GM13977 (cell line): ENCODE measurements at regions not wholly inside any gene's neighbourhood (a gene's known extent, or its start where the extent isn't known, plus 50 kb on each side); places are given as distances from the start of the nearest gene placed in this dataset.

Experiments
- DNase-seq: peaks from one replicate; pipeline ENCODE4 v3.0.0; 2012; ENCODE audit warnings: low spot score
- in situ Hi-C: fragments of 300-500 bp; cut with MboI; formaldehyde crosslinking; loops from one replicate; pipeline ENCODE4 v1.12.0; 2022; ENCODE audit warnings: low sequenced_read_pairs, low pct_unique_long_range_greater_than_20kb, mixed read lengths, inconsistent platforms; ENCODE audit not compliant: unreplicated experiment
- TF ChIP-seq, protein P1 (sequence below): IDR thresholded peaks from 2 replicates; pipeline ENCODE4 v1.5.1; 2012; ENCODE audit warnings: mild to moderate bottlenecking, control low read depth; ENCODE audit not compliant: insufficient read depth; ENCODE audit errors: extremely low read depth, missing control alignments

DNA sequence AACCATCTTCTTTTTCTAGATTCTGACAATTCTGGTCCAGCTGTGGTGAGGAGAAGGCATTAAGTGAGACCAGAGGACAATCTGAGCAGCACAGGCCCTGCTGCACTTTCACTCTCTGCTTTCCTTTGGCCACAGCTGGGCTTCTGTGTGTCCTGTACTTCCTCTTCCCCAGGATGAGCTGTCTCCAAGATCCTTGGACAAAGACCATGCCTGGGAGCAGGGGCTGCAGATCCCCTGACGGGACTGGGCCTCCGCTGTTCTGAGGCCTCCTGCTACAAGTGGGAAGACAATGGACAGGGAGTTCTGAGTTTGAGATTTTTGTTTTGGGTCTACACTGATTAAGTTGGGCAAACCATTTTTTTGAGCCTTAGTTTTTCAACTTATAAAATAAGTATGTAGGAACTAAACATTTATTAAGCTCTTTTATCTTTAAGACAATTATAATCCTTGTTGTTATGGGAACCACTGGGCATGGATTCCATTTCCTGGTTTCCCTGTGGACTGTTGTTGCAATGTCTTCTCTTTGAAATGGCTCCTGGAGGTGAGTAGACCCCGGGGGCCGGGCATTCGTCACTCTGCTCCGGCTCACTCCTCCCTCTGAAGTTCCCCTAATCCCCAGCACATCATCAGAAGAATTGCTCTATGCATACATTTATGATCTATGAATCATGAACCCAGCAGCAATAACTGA is 266.6 kb downstream of the ACTR3 start:
- in situ Hi-C loops: no loop called here

DNA sequence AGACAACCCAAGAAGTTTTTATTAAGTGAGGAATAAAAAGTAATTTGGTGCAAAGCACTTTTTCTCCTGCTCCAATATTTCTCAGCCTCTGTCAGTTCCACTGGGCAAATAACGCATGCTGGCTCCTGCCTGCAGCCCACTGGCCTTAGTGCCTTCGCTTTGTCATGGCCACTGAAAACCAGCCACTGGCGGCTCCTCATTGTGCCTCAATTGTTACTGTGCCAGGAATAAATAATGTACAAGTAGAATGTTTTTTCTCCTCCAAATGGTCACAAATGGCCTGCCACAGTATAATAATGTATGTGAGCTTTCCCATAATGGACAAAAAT is 267.1 kb downstream of the ACTR3 start:
- no peak for DNase-seq
- in situ Hi-C loops: no loop called here
- TF ChIP-seq, protein P1, sequence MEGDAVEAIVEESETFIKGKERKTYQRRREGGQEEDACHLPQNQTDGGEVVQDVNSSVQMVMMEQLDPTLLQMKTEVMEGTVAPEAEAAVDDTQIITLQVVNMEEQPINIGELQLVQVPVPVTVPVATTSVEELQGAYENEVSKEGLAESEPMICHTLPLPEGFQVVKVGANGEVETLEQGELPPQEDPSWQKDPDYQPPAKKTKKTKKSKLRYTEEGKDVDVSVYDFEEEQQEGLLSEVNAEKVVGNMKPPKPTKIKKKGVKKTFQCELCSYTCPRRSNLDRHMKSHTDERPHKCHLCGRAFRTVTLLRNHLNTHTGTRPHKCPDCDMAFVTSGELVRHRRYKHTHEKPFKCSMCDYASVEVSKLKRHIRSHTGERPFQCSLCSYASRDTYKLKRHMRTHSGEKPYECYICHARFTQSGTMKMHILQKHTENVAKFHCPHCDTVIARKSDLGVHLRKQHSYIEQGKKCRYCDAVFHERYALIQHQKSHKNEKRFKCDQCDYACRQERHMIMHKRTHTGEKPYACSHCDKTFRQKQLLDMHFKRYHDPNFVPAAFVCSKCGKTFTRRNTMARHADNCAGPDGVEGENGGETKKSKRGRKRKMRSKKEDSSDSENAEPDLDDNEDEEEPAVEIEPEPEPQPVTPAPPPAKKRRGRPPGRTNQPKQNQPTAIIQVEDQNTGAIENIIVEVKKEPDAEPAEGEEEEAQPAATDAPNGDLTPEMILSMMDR: no peak

More for the DNA sequence above, 266.6 kb downstream of the ACTR3 start:
- TF ChIP-seq, protein P1: no peak
- no peak for DNase-seq

DNA sequence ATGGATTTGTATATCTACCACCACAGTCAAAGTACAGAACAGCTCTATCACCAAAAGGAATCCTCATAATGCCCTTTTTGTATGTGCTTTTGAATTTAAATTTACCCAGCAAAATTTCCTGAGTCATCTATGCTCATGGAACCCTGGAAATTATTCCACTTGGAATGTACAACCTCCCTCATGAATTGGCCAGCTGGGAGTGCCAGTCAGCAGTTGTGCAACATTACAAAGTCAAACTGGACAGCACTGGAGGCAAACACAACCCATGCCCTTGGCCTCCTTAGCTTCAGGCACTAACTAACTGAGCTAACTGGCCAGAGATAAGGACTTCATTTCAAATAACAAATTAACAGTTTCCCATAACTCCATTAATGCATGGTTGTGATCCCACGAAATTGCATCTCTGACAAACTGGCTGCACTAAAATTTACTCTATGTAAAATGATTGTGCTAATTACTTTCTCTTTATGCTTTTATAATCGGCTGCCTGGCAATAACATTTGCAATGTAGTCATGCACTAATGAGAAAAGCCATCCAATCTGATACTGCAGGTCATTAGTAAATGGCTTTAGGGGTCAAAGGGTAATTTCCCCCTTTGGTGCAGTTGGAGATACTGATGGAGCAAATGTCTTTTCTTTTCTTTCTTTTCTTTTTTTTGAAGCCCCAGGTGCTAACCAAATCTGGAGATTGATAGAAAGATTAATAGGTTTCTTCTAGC is 270.5 kb downstream of the ACTR3 start:
- DNase-seq: no peak
- TF ChIP-seq, protein P1: no peak
- in situ Hi-C loops: no loop called here

DNA sequence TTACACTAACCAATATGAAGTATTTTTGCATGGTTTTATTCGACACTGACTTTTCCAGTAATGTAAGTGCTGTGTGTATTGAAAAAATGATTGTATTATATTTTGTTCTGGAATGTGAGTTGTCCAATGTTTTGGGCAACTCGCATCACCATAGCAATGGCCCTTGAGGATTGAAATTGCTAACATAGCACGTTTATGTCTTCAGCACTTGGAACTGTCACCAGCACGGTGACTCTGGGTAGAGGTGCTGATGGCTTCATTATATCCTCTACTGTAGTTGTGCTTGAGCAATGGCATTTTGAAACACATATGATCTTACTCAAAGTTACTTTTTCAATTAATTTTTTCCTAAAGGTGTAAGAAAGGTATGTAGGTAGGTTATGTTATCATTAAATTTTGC is 271.5 kb downstream of the ACTR3 start:
- TF ChIP-seq, protein P1: no peak
- no peak for DNase-seq
- in situ Hi-C loops: no loop called here

DNA sequence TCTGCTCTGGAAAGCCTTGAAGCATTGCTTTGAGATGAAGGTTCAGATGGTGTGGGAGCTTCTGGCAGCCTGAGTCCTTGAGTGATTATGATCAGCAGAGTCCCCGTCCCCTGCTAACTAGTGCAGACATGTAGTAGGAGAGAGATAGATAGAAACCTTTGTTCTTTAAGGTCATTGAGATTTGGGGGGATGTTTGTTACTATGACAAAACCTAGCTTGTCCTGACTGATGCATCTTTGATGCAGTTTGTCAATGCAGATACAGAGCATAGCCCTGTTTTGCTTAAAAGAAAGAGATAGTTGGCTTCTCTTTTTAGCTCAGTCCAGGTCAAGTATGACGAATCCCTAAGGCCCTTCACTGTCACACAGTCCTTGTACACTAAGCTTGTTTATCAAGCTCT is 274.6 kb upstream of the DPP10 start:
- in situ Hi-C loops: no loop called here
- no peak for DNase-seq
- TF ChIP-seq, protein P1: no peak

DNA sequence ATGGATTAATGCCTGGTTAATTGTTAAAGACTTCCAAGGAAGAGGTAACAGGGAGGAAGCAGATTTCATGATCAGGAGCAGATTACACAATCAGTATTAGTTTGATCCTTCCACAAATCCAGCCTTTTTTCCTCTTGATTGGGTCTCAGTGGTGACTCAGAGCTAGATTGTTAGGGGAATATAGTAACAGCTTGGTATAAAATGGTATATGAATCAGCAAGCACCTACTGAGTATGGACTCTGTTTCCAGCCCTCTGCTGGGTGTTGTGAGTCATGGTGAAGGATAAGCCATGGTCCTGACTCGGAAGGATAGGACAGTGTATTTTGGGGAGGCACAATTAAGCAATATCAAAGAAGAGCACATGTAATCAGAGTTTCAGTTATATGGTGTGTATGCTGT is 272.4 kb upstream of the DPP10 start:
- in situ Hi-C loops: no loop called here
- DNase-seq: no peak
- TF ChIP-seq, protein P1: no peak
